ENCODE measurements at regions not wholly inside any gene's neighbourhood (a gene's known extent, or its start where the extent isn't known, plus 50 kb on each side); places are given as distances from the start of the nearest gene placed in this dataset.

DNA sequence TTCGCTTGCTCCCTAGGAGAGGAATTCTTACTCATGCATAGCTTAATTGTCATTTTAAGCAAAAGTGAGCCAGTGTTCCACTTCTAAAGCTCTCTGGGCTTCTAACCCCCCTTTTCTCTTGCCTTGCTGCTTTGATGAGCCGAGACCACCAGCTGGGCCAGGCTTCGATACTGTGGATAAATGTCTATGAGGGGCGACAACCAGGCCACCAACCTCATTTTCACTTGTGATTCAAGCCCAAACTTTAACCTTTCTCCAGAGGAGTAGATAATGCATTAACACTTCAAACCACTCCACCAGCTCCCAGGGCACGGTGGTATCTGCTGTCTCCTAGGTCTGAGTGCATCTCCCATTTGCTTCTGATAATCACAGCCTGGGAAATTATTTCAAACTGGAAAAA lies 205.6 kb downstream of the PSAT1 start:
- no peak for TF ChIP-seq POLR2A (IDR thresholded peaks at IDR 0.05)
- TF ChIP-seq, protein P1, sequence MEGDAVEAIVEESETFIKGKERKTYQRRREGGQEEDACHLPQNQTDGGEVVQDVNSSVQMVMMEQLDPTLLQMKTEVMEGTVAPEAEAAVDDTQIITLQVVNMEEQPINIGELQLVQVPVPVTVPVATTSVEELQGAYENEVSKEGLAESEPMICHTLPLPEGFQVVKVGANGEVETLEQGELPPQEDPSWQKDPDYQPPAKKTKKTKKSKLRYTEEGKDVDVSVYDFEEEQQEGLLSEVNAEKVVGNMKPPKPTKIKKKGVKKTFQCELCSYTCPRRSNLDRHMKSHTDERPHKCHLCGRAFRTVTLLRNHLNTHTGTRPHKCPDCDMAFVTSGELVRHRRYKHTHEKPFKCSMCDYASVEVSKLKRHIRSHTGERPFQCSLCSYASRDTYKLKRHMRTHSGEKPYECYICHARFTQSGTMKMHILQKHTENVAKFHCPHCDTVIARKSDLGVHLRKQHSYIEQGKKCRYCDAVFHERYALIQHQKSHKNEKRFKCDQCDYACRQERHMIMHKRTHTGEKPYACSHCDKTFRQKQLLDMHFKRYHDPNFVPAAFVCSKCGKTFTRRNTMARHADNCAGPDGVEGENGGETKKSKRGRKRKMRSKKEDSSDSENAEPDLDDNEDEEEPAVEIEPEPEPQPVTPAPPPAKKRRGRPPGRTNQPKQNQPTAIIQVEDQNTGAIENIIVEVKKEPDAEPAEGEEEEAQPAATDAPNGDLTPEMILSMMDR (IDR thresholded peaks at IDR 0.05): no peak
- no peak for TF ChIP-seq EP300 (IDR thresholded peaks at IDR 0.05)
